Vagina (tissue), 2 donors: ENCODE measurements at regions not wholly inside any gene's neighbourhood (a gene's known extent, or its start where the extent isn't known, plus 50 kb on each side); places are given as distances from the start of the nearest gene placed in this dataset.

Experiments
- POLR2A ChIP-seq, 2 donors: fragments of 450-650 bp; IDR thresholded peaks; one replicate each; pipeline ENCODE4 v1.6.1; 2017; ENCODE audit warnings: antibody characterized with exemption in 2 of 2, mild to moderate bottlenecking in 2 of 2, moderate library complexity in 2 of 2
- TF ChIP-seq, protein P1 (sequence below), 3 experiments: fragments of 450-650 bp in 2 of 3; fragments of 200-600 bp in 1 of 3; sonication (generic) in 1 of 3; IDR thresholded peaks; one replicate each; pipeline ENCODE4 v1.5.1; 2017 to 2019; ENCODE audit warnings: antibody characterized with exemption in 3 of 3, mild to moderate bottlenecking in 2 of 3, moderate library complexity in 2 of 3

DNA sequence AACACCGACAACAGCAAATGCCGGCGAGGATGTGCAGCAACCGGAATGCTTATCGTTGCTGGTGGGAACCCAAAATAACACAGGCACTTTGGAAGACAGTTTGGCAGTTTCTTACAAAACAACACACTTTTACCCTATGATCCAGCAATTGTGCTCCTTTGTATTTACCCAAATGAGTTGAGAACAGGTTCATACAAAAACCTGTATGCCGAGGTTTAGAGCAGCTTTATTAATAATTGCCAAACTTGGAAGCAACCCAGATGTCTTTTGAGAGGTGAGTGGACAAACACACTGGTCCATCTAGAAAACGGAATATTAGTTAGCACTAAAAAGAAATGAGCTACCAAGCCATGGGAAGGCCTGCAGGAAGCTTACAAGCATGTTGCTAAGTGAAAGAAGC is 118.9 kb downstream of the CTTN start:
- TF ChIP-seq, protein P1, sequence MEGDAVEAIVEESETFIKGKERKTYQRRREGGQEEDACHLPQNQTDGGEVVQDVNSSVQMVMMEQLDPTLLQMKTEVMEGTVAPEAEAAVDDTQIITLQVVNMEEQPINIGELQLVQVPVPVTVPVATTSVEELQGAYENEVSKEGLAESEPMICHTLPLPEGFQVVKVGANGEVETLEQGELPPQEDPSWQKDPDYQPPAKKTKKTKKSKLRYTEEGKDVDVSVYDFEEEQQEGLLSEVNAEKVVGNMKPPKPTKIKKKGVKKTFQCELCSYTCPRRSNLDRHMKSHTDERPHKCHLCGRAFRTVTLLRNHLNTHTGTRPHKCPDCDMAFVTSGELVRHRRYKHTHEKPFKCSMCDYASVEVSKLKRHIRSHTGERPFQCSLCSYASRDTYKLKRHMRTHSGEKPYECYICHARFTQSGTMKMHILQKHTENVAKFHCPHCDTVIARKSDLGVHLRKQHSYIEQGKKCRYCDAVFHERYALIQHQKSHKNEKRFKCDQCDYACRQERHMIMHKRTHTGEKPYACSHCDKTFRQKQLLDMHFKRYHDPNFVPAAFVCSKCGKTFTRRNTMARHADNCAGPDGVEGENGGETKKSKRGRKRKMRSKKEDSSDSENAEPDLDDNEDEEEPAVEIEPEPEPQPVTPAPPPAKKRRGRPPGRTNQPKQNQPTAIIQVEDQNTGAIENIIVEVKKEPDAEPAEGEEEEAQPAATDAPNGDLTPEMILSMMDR (IDR thresholded peaks at IDR 0.05): no peak
- TF ChIP-seq POLR2A (IDR thresholded peaks at IDR 0.05): no peak
